GOT3 (cell line): ENCODE measurements at regions not wholly inside any gene's neighbourhood (a gene's known extent, or its start where the extent isn't known, plus 50 kb on each side); places are given as distances from the start of the nearest gene placed in this dataset.

Experiments used
- DNase-seq: peaks from one replicate; lab custom pipeline; 2025; ENCODE audit warnings: mixed read lengths; lab: John Stamatoyannopoulos, UW

GRCh38 chr19:32294871-32295438 is 50.5 kb upstream of the ZNF507 start:
- no peak for DNase-seq
